HG02852 (cell line): ENCODE measurements at regions not wholly inside any gene's neighbourhood (a gene's known extent, or its start where the extent isn't known, plus 50 kb on each side); places are given as distances from the start of the nearest gene placed in this dataset.

Experiments
- ATAC-seq: cut with Tn5 transposase; IDR thresholded peaks from one replicate; pipeline ENCODE4 v1.9.1; 2021; ENCODE audit warnings: mild to moderate bottlenecking, moderate library complexity; ENCODE audit not compliant: unreplicated experiment

- no peak for ATAC-seq
Measured at GRCh38 chr21:43348801-43349261, 78.1 kb downstream of the SIK1 start.

DNA sequence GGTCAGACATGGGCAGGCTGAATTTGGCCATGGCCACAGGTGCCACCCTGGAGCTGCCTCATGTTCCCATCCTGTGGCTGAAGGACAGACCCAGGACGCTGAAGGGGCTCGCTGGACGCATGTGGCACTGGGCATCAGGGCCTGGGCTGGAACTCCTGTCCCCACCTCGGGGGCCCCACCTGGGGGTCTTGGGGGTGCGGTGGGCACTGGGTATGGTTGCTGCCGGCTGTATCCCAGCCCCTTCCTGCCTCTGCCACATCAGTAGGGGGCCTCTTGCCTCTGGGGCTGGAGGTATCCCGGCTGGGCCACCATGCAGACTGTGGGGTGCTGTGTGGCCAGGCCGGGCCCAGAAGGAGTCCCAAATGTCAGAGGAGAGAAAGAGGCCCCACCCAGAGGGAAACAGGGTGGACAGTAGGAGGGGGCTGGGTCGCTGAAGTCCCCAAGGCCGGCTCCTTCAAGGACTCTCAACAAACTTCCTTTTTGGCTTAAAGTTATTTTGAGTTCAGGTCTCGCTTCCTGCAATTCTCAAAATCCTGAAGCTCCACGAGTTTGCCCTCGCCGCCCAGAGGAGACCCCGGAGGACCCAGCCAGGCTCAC lies 78.7 kb downstream of the SIK1 start:
- ATAC-seq, result no peak

DNA sequence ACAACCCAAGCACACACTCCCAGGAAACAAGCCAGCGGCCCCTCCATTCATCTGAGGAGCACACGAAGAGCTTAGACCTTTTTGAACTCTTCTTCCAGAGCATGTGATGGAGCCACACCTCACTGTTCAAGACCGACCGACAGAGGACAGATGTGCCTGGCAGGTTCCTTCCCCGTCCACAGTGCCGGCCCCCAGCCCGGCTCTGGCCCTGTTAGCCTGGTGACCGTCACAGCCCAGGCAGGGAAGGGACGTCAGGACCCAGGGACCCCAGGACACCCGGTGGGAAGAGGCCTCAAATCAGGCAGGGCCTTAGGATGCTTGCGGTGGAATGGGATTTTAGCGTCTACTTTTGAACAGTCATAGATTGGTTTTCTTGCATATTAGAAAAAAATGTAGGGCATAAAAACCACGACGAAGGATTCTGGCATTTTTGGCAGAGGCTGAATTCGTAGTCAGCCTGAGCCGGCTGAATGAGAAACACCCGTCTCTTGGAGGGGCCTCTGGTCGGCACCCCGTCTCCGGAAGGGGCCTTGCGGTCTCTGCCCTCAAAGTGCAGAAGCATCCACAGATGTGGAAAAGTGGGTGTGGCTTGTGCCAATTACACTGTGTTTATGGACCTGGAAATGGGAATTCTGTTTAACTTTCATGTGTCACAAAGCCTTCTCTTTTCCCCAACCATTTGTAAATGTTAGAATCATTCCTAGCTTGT lies 79.3 kb downstream of the SIK1 start:
- no peak for ATAC-seq

DNA sequence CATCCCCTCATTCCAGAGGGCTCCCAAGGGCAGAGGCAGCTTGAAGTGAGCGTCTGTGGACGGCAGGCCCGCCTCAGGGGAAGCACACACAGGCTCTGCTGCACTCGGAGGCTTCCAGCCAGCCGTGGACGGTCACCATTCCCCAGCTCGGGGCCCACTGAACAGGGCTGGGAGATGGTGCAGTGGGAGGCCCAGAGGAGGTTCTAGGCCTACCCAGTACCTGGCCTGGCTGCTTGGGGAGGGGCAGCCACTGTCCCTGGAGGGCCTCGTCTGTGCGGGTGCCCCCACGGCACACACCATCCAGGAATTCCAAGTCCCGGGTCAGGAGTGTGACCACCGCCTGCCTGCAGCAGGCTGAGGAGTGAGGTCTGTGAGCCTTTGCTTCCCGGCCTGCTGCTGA lies 80.4 kb downstream of the SIK1 start:
- ATAC-seq, result no peak

GRCh38 chr21:43345746-43346409 lies 81.1 kb downstream of the SIK1 start:
- ATAC-seq, result no peak

DNA sequence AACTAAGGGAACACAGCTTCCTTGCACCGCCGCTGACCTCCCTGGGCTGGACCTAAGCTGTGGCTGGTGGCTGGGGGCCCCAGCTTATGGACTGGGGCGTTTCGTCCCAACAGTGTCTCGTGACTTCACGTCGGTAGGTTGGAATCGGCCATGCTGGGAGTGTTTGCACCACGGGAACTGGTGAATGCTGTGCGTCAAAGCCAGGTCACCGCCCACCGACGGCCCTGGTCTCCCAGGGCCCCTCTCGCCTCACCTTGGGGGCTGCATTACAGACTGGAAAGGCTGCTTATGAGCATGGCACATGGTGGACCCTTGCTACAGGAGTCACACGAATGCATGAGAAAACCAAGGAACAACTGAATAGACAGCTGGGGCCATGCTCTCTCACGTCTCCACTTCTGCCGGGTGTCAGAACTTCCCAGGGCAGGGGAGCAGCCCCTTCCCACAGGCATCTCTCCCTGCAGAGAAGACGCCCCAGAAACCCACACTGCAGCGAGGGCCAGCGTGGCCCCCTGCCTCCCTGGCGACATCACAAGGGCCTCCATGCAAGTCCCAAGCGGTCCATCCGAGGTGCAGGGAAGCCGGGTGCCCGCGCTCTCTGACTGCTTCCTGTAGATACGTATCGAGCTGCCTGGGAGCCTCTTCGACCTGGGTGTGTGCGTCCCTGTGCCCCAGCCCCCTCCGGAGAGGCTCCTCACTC lies 81.7 kb downstream of the SIK1 start:
- ATAC-seq, result no peak

- no peak for ATAC-seq
Measured at GRCh38 chr21:43343992-43344886, 82.7 kb downstream of the SIK1 start.

DNA sequence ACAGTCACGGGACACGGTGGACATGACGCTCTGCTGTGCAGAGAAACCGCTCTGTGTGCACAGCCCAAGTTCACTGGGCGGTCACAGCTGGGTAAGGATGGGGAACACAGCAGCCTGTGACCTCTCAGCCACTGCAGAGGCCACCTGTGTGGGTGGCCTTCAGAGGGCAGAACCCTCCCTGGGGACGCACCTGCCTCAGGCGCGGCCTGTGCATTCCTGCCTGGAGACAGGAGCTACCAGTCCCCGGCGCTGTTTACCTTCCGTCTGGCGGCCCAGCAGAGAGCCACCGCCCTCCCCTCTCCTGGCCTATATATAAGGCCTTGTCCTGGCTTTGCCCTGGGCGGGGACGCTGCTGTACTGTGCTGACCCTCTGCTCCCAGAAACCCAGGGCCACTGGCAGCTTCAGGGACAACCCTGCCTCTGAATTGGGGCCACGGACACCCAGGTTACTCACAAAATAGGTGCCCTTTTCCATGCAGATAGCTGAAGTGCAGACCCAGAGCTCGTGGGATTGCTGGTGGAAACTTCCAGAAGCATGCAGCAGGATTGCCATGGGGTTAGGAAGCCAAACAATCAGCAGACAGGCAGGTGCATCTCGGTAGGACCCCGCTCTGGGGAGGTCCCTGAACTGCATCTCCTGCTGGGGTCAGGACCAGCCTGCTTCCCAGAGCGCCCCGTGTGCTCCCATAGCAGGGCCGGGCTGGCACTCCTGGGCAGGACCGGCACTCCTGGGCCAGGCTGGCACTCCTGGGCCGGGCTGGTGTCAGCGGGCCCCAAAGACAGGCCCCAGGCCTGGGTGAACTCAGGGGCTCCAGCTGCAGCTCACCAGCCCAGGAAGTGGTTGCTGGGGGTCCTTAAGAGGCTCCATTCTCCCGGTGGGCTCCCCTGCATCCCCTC lies 83.6 kb downstream of the SIK1 start:
- no peak for ATAC-seq

DNA sequence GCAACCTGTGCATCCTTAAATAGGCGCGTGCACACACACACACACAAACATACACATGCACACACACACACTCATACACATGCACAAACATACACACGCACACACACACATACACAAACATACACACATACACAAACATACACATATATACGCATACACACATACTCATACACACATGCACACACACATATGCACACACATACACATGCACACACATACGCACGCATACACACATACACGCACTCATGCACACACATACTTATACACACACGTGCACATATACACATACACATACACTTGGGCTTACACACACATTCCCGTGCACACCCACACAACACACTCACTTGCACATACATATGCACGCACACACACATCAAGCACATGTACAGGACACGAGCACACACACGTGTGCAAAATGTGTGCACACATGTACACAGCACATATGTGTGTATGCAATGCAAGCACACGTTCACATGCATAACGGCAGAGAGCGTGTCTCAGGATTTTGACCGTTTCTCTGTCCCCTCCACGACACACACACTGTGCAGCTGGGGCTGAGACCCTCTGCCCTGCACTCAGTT lies 84.5 kb downstream of the SIK1 start:
- ATAC-seq, result no peak

GRCh38 chr21:43341378-43342161 lies 85.4 kb downstream of the SIK1 start:
- ATAC-seq, result no peak

- ATAC-seq, result no peak
Measured at GRCh38 chr21:43340491-43341377, 86.2 kb downstream of the SIK1 start.

- ATAC-seq, result no peak
Measured at GRCh38 chr21:43339668-43340067, 87.3 kb downstream of the SIK1 start.

DNA sequence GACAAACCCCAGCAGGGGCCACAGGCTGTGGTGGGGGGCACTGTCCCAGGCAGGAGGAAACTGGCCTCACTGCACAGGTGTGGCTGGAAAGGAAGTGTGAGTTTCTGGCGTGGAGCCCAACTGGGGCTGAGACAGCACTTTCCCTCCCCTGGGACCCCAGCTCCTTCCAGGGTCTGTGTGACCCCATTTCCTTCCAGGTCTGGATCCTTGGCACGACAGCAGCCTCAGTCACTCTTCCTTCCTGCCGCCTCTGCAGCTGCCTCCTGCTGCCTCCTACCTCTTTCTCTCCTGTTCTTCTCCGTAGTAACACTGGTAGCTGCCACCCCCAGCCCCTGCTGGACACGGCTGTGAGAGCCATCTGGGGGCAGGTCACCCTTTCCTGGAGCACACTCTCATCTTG lies 88.0 kb downstream of the SIK1 start:
- ATAC-seq, result no peak

DNA sequence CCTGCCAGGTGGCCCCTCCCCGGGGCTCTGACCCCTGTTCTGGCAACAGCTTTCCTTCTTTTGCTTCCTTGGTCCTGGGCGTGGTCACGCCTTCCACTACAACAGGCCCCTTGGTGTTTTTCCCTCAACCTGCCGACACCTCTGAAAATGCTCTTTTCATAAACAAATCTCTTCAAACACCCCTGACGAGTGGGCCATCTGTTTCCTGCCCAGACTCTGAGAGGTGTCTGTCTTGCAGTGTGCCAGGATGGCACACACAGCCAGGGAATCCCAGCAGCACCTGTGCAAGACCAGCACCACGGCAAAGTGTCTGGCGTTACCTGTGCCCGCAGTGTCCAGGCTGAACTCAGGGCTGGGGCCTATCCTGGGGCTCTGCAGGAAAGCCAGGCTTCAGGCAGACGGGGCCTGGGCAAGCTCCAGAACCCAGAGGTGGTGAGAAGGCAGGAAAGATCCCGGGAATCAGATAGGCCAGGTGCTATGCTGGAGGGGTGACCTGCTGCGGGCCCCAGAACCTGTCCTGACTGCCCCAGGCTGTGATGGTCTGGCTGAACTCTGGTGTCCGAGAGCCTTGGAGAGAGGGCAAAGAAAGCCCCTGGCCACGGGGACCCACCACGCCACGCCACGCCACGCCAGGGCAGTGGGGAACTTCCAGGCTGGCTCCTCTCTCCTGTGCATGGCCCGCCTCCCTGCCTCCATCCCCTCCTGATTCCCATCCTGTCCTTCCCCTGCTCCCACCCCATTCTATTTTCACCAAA lies 88.9 kb downstream of the SIK1 start:
- no peak for ATAC-seq

GRCh38 chr21:43335119-43335518 lies 91.8 kb downstream of the SIK1 start:
- no peak for ATAC-seq

DNA sequence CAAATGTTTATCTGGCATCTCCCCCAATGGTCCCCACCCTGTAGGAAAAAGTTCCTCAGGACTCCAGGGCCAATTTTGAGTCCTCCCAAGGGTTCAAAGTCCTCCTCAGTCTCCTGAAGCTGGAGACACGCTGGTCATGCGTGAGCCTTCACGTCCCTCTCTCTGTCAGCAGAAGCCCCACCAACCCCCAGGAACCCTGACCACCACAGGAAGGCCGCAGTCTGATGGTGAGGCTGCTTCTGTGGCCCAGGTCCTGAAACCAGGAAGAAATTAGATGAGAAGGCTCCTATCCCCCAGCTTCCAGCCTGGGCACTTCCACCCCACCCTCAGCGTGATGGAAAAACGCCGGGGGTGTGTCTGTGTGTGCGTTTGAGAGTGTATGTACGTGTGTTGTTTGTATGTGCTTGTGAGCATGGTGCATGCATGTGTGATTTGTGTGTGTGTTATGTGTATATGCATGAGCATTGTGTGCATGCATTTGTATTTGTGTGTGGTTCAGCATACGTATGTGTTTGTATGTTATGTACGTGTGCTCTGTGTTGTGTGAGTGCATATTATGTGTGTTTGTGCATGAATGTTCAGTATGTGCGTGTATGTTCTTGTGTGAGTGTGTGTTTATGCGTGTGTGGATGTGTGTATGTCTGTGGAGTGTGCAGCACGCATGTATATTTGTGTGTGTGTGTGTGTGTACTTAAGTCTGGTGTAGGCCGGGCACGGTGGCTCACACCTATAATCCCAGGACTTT lies 92.5 kb downstream of the SIK1 start:
- ATAC-seq, result no peak
